ENCODE measurements at regions not wholly inside any gene's neighbourhood (a gene's known extent, or its start where the extent isn't known, plus 50 kb on each side); places are given as distances from the start of the nearest gene placed in this dataset.
A peak's percentile ranks its signal among the peaks of the same experiment; 100 is the strongest.

DNA sequence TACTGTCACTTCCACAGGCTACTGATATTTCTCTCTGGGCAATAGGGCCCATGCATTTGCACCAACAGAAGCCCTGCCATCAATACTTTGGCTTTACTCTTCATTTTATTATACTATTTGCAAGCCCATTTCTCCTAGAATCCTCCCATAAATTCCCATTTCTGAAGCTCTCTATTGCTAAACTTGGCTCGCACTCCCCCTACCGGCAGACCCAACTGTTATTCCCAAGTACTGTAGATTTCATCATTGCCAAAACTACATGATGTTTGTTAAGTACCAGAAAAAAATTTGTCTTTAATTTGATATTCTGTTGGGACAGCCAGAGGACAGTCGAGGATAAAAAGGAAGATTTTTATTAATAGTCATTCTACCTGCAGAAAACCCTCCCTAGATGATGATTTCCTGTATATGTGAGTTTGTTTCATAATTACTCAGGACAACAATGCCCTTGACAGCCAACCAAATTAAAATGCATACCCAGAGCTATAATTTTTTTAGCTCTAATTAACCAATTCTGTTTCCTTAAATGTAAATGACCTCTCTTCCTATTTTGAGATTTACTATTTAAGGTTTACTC is 298.6 kb downstream of the REEP3 start:
- H3K79me2 ChIP-seq (ENCODE audit: control insufficient read depth, insufficient read depth, low read length) = no peaks in the 10 kb centered on the region
- DNase-seq (no peak), ATAC-seq (ENCODE audit: low read depth) (no peak)
- no peak overlapping the region for H3K4me2 ChIP-seq (replicated peaks; ENCODE audit: low read depth, low read length, poor library complexity, severe bottlenecking)
- no peak overlapping the region for H3K9ac ChIP-seq (ENCODE audit: low read length)
- no peak overlapping the region for H2AFZ ChIP-seq (ENCODE audit: insufficient read depth, low read depth, low read length, poor library complexity, severe bottlenecking)
- H3K9me3 ChIP-seq (ENCODE audit: control extremely low read depth in 1 of 3, control insufficient read depth in 2 of 3, insufficient read depth in 1 of 3, low read length in 2 of 3) = peaks cover 0 to 3% (median 2%) of the 10 kb centered on the region in 3 donors
- intact Hi-C loops (cut with micrococcal nuclease) = no loop called here
- no peak for TF ChIP-seq EZH2 (IDR thresholded peaks at IDR 0.05; ENCODE audit: borderline replicate concordance, insufficient read depth, low read depth, low read length, poor library complexity, severe bottlenecking)
- TF ChIP-seq, protein P1, sequence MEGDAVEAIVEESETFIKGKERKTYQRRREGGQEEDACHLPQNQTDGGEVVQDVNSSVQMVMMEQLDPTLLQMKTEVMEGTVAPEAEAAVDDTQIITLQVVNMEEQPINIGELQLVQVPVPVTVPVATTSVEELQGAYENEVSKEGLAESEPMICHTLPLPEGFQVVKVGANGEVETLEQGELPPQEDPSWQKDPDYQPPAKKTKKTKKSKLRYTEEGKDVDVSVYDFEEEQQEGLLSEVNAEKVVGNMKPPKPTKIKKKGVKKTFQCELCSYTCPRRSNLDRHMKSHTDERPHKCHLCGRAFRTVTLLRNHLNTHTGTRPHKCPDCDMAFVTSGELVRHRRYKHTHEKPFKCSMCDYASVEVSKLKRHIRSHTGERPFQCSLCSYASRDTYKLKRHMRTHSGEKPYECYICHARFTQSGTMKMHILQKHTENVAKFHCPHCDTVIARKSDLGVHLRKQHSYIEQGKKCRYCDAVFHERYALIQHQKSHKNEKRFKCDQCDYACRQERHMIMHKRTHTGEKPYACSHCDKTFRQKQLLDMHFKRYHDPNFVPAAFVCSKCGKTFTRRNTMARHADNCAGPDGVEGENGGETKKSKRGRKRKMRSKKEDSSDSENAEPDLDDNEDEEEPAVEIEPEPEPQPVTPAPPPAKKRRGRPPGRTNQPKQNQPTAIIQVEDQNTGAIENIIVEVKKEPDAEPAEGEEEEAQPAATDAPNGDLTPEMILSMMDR (IDR thresholded peaks at IDR 0.05) = peak; percentile 26
- no peaks in the 10 kb centered on the region for H3K27me3 ChIP-seq (replicated peaks in 1 of 4; ENCODE audit: control extremely low read depth in 1 of 4, control insufficient read depth in 3 of 4, insufficient read depth in 4 of 4, low read length in 3 of 4)
- H3K4me3 ChIP-seq (ENCODE audit: control extremely low read depth in 1 of 5, extremely low read depth in 1 of 5, insufficient read depth in 1 of 5, low read depth in 2 of 5, low read length in 4 of 5) = no peak overlapping the region
- Mint-ChIP-seq H3K9me3 (ENCODE audit: insufficient read depth) (no peaks in the 10 kb centered on the region), H3K4me3 (no peak overlapping the region), H3K27ac (no peak overlapping the region), H3K27me3 (peaks cover 36% of the 10 kb centered on the region), H3K4me1 (no peaks in the 10 kb centered on the region)
- H3K36me3 ChIP-seq (replicated peaks in 1 of 2; ENCODE audit: control extremely low read depth in 1 of 2, control insufficient read depth in 1 of 2, extremely low read depth in 1 of 2, insufficient read depth in 2 of 2, low read length in 1 of 2) = no peaks in the 10 kb centered on the region
- H3K4me1 ChIP-seq (ENCODE audit: control insufficient read depth in 2 of 2, insufficient read depth in 2 of 2, low read length in 2 of 2) = no peaks in the 10 kb centered on the region
- no peaks in the 10 kb centered on the region for H4K20me1 ChIP-seq (ENCODE audit: control insufficient read depth, insufficient read depth, low read length, poor library complexity, severe bottlenecking)
- H3K27ac ChIP-seq (ENCODE audit: low read length in 2 of 2) = no peak overlapping the region
- WGBS (ENCODE audit: insufficient coverage) = no CpG with 5 or more reads among the region's 3 CpGs
- POLR2A ChIA-PET = no interaction called here
- CTCF ChIA-PET = interaction anchor here (1.3 kb wide), 1 partner anchor 654 kb away, joined by 4 read pairs; no protein-coding TSS in a partner anchor

DNA sequence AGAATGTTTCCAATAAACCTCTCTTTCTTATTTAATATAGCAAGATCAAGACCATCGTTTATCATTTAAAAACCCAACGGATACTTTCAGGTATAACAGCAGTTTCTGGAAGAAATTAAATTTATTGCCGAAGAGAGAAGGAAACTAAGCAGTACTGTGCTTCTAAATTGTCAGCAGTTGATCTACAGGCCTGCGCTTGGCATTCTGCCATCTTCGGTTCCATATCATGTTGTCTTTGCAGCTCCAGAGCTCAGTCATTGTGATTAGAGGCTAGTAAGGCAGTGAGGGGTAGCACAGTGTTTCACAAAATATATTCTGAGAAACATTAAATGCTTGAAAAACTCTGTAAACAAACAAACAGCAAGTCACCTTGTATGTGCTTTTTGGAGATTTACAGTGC is 301.3 kb downstream of the REEP3 start:
- Histone ChIP-seq H3K4me2 (replicated peaks; ENCODE audit: low read depth, low read length, poor library complexity, severe bottlenecking) (no peak overlapping the region), H3K27me3 (replicated peaks in 1 of 4; ENCODE audit: control extremely low read depth in 1 of 4, control insufficient read depth in 3 of 4, insufficient read depth in 4 of 4, low read length in 3 of 4) (peaks cover 0 to 4% (median under 1%) of the 10 kb centered on the region in 4 experiments), H3K4me1 (ENCODE audit: control insufficient read depth in 2 of 2, insufficient read depth in 2 of 2, low read length in 2 of 2) (no peaks in the 10 kb centered on the region), H3K27ac (ENCODE audit: low read length in 2 of 2) (no peak overlapping the region), H3K79me2 (ENCODE audit: control insufficient read depth, insufficient read depth, low read length) (no peaks in the 10 kb centered on the region), H3K36me3 (replicated peaks in 1 of 2; ENCODE audit: control extremely low read depth in 1 of 2, control insufficient read depth in 1 of 2, extremely low read depth in 1 of 2, insufficient read depth in 2 of 2, low read length in 1 of 2) (no peaks in the 10 kb centered on the region), H3K4me3 (ENCODE audit: control extremely low read depth in 1 of 5, extremely low read depth in 1 of 5, insufficient read depth in 1 of 5, low read depth in 2 of 5, low read length in 4 of 5) (no peak overlapping the region), H3K9me3 (ENCODE audit: control extremely low read depth in 1 of 3, control insufficient read depth in 2 of 3, insufficient read depth in 1 of 3, low read length in 2 of 3) (peaks cover 0 to 2% (median 0%) of the 10 kb centered on the region in 3 donors), H3K9ac (ENCODE audit: low read length) (no peak overlapping the region), H2AFZ (ENCODE audit: insufficient read depth, low read depth, low read length, poor library complexity, severe bottlenecking) (no peak overlapping the region), H4K20me1 (ENCODE audit: control insufficient read depth, insufficient read depth, low read length, poor library complexity, severe bottlenecking) (no peaks in the 10 kb centered on the region)
- H3K9me3 Mint-ChIP-seq (ENCODE audit: insufficient read depth) = no peaks in the 10 kb centered on the region
- no peak overlapping the region for H3K27ac Mint-ChIP-seq
- POLR2A ChIA-PET = no interaction called here
- CTCF ChIA-PET = no interaction called here
- peaks cover 37% of the 10 kb centered on the region for H3K27me3 Mint-ChIP-seq
- intact Hi-C loops (cut with micrococcal nuclease) = no loop called here
- 60% methylated on average over 3 of the region's 5 CpGs for WGBS (ENCODE audit: insufficient coverage)
- no peak overlapping the region for H3K4me3 Mint-ChIP-seq
- TF ChIP-seq EZH2 (IDR thresholded peaks at IDR 0.05; ENCODE audit: borderline replicate concordance, insufficient read depth, low read depth, low read length, poor library complexity, severe bottlenecking) = no peak
- TF ChIP-seq, protein P1 (IDR thresholded peaks at IDR 0.05) = no peak
- H3K4me1 Mint-ChIP-seq = no peaks in the 10 kb centered on the region
- ATAC-seq (ENCODE audit: low read depth) (no peak), DNase-seq (no peak)

Data from B cell (primary cell).